ENCODE measurements at regions not wholly inside any gene's neighbourhood (a gene's known extent, or its start where the extent isn't known, plus 50 kb on each side); places are given as distances from the start of the nearest gene placed in this dataset.

GRCh38 chr2:52000151-52000855, 968.4 kb upstream of the NRXN1 start:
- Histone ChIP-seq H3K36me3 (ENCODE audit: low read depth) (no peaks in the 10 kb centered on the region), H3K79me2 (ENCODE audit: insufficient read depth) (no peaks in the 10 kb centered on the region), H3K4me3 (no peak overlapping the region), H3K4me1 (ENCODE audit: insufficient read depth) (peaks cover 29% of the 10 kb centered on the region), H3K9me2 (ENCODE audit: insufficient read depth) (no peaks in the 10 kb centered on the region), H3K9me3 (ENCODE audit: low read depth) (no peaks in the 10 kb centered on the region), H3K27me3 (replicated peaks; ENCODE audit: insufficient read depth) (no peaks in the 10 kb centered on the region), H4K20me1 (ENCODE audit: insufficient read depth) (no peaks in the 10 kb centered on the region), H3F3A (ENCODE audit: insufficient read depth) (peaks cover 24% of the 10 kb centered on the region), H3K4me2 (ENCODE audit: unreplicated experiment) (no peak overlapping the region), H3K9ac (no peak overlapping the region), H3K27ac (peak overlapping the region; percentile 58), H2AFZ (peak overlapping the region; percentile 14; the same call in 1 of the 2 replicates)
- peak; percentile 66 for DNase-seq
- in situ Hi-C loops (cut with MboI): no loop called here
- 21 to 30% methylated on average over 2 of the region's 2 CpGs for WGBS, 2 experiments (ENCODE audit: low coverage in 1 of 2, low lambda C conversion rate in 2 of 2, missing lambda C conversion rate in 2 of 2)
- TF ChIP-seq EZH2phosphoT487 (IDR thresholded peaks at IDR 0.05; ENCODE audit: insufficient read depth, low read depth): no peak
- no peak for TF ChIP-seq EZH2 (IDR thresholded peaks at IDR 0.05; ENCODE audit: insufficient read depth, poor library complexity, severe bottlenecking)

GRCh38 chr2:51998890-51999289, 967.0 kb upstream of the NRXN1 start:
- in situ Hi-C loops (cut with MboI): no loop called here
- H3K9ac ChIP-seq: no peak overlapping the region
- WGBS, 2 experiments (ENCODE audit: low coverage in 1 of 2, low lambda C conversion rate in 2 of 2, missing lambda C conversion rate in 2 of 2): 70 to 74% methylated on average over 3 of the region's 3 CpGs
- H3F3A ChIP-seq (ENCODE audit: insufficient read depth): peaks cover 38% of the 10 kb centered on the region
- no peak overlapping the region for H3K4me3 ChIP-seq
- H3K9me3 ChIP-seq (ENCODE audit: low read depth): no peaks in the 10 kb centered on the region
- no peaks in the 10 kb centered on the region for H4K20me1 ChIP-seq (ENCODE audit: insufficient read depth)
- no peak for TF ChIP-seq EZH2phosphoT487 (IDR thresholded peaks at IDR 0.05; ENCODE audit: insufficient read depth, low read depth)
- no peak for TF ChIP-seq EZH2 (IDR thresholded peaks at IDR 0.05; ENCODE audit: insufficient read depth, poor library complexity, severe bottlenecking)
- H3K36me3 ChIP-seq (ENCODE audit: low read depth): no peaks in the 10 kb centered on the region
- no peak overlapping the region for H3K27ac ChIP-seq
- H2AFZ ChIP-seq: no peak overlapping the region
- no peak for DNase-seq
- no peaks in the 10 kb centered on the region for H3K9me2 ChIP-seq (ENCODE audit: insufficient read depth)
- no peak overlapping the region for H3K4me2 ChIP-seq (ENCODE audit: unreplicated experiment)
- no peaks in the 10 kb centered on the region for H3K79me2 ChIP-seq (ENCODE audit: insufficient read depth)
- H3K4me1 ChIP-seq (ENCODE audit: insufficient read depth): peaks cover 42% of the 10 kb centered on the region
- H3K27me3 ChIP-seq (replicated peaks; ENCODE audit: insufficient read depth): no peaks in the 10 kb centered on the region

- H3K36me3 ChIP-seq (ENCODE audit: low read depth): no peaks in the 10 kb centered on the region
- H3F3A ChIP-seq (ENCODE audit: insufficient read depth): peaks cover 39% of the 10 kb centered on the region
- TF ChIP-seq EZH2phosphoT487 (IDR thresholded peaks at IDR 0.05; ENCODE audit: insufficient read depth, low read depth) (no peak), EZH2 (IDR thresholded peaks at IDR 0.05; ENCODE audit: insufficient read depth, poor library complexity, severe bottlenecking) (no peak)
- no peak overlapping the region for H3K4me2 ChIP-seq (ENCODE audit: unreplicated experiment)
- no peaks in the 10 kb centered on the region for H3K79me2 ChIP-seq (ENCODE audit: insufficient read depth)
- H3K27me3 ChIP-seq (replicated peaks; ENCODE audit: insufficient read depth): no peaks in the 10 kb centered on the region
- DNase-seq: no peak
- 63 to 78% methylated on average over 2 of the region's 2 CpGs for WGBS, 2 experiments (ENCODE audit: low coverage in 1 of 2, low lambda C conversion rate in 2 of 2, missing lambda C conversion rate in 2 of 2)
- no peak overlapping the region for H2AFZ ChIP-seq
- no peaks in the 10 kb centered on the region for H4K20me1 ChIP-seq (ENCODE audit: insufficient read depth)
- H3K27ac ChIP-seq: no peak overlapping the region
- peaks cover 46% of the 10 kb centered on the region for H3K4me1 ChIP-seq (ENCODE audit: insufficient read depth)
- H3K4me3 ChIP-seq: no peak overlapping the region
- in situ Hi-C loops (cut with MboI): no loop called here
- no peak overlapping the region for H3K9ac ChIP-seq
- no peaks in the 10 kb centered on the region for H3K9me2 ChIP-seq (ENCODE audit: insufficient read depth)
- H3K9me3 ChIP-seq (ENCODE audit: low read depth): no peaks in the 10 kb centered on the region
Measured at GRCh38 chr2:51997571-51997970, 965.6 kb upstream of the NRXN1 start.

GRCh38 chr2:51995293-51995692, 963.4 kb upstream of the NRXN1 start:
- peaks cover 32% of the 10 kb centered on the region for H3F3A ChIP-seq (ENCODE audit: insufficient read depth)
- H3K4me1 ChIP-seq (ENCODE audit: insufficient read depth): peaks cover 40% of the 10 kb centered on the region
- H3K79me2 ChIP-seq (ENCODE audit: insufficient read depth): no peaks in the 10 kb centered on the region
- H4K20me1 ChIP-seq (ENCODE audit: insufficient read depth): no peaks in the 10 kb centered on the region
- H3K9me2 ChIP-seq (ENCODE audit: insufficient read depth): no peaks in the 10 kb centered on the region
- peak overlapping the region; percentile 10 for H3K4me2 ChIP-seq (ENCODE audit: unreplicated experiment)
- peak; percentile 89 for DNase-seq
- in situ Hi-C loops (cut with MboI): no loop called here
- WGBS, 2 experiments (ENCODE audit: low coverage in 1 of 2, low lambda C conversion rate in 2 of 2, missing lambda C conversion rate in 2 of 2): 6 to 11% methylated on average over 1 of the region's 1 CpG
- no peak overlapping the region for H3K9ac ChIP-seq
- 0 out of 2 replicates have a peak overlapping the region, but pooled peaks have one; percentile 2 for H3K4me3 ChIP-seq
- no peaks in the 10 kb centered on the region for H3K36me3 ChIP-seq (ENCODE audit: low read depth)
- TF ChIP-seq EZH2 (IDR thresholded peaks at IDR 0.05; ENCODE audit: insufficient read depth, poor library complexity, severe bottlenecking) (no peak), EZH2phosphoT487 (IDR thresholded peaks at IDR 0.05; ENCODE audit: insufficient read depth, low read depth) (no peak)
- no peaks in the 10 kb centered on the region for H3K27me3 ChIP-seq (replicated peaks; ENCODE audit: insufficient read depth)
- no peaks in the 10 kb centered on the region for H3K9me3 ChIP-seq (ENCODE audit: low read depth)
- H2AFZ ChIP-seq: peak overlapping the region; percentile 24; the same call in 1 of the 2 replicates
- H3K27ac ChIP-seq: peak overlapping the region; percentile 79

Data from GM23248 (cell line).